Stimulated activated naive B cell treated with anti-CD40 and anti-IgM and Interleukin-4, amounts not matched to agents 10 μg/mL and 1 μg/mL and 100 μg/mL, for 72 hours (primary cell): ENCODE measurements at regions not wholly inside any gene's neighbourhood (a gene's known extent, or its start where the extent isn't known, plus 50 kb on each side); places are given as distances from the start of the nearest gene placed in this dataset.

Source experiments
- ATAC-seq, 2 donors: fragments of 150-1000 bp; cut with Tn5 transposase; replicated peaks; 2 replicates each; pipeline ENCODE4 v1.10.0; 2021; ENCODE audit warnings: moderate library complexity in 1 of 2
- DNase-seq: peaks from one replicate; pipeline ENCODE4 v3.0.0; 2021
- H3K27ac Mint-ChIP-seq: one replicate; pipeline ENCODE4 v1.8.0; 2022; ENCODE audit warnings: mild to moderate bottlenecking, mixed read lengths
- H3K27me3 Mint-ChIP-seq, 2 donors: one replicate each; pipeline ENCODE4 v1.8.0; 2022; ENCODE audit warnings: mixed read lengths in 2 of 2
- H3K36me3 Mint-ChIP-seq, 2 donors: one replicate each; pipeline ENCODE4 v1.8.0; 2022; ENCODE audit warnings: mixed read lengths in 2 of 2, mild to moderate bottlenecking in 1 of 2
- H3K4me1 Mint-ChIP-seq, 2 donors: one replicate each; pipeline ENCODE4 v1.8.0; 2022; ENCODE audit warnings: mixed read lengths in 2 of 2, mild to moderate bottlenecking in 1 of 2
- H3K4me3 Mint-ChIP-seq, 2 donors: one replicate each; pipeline ENCODE4 v1.8.0; 2022; ENCODE audit warnings: mild to moderate bottlenecking in 2 of 2, mixed read lengths in 2 of 2, moderate library complexity in 1 of 2
- H3K9me3 Mint-ChIP-seq, 2 donors: one replicate each; pipeline ENCODE4 v1.8.0; 2022; ENCODE audit warnings: mixed read lengths in 2 of 2, mild to moderate bottlenecking in 1 of 2

GRCh38 chr2:236661762-236662110 is 92.1 kb downstream of the ACKR3 start:
- no peak for ATAC-seq

GRCh38 chr2:236662231-236663185 is 92.9 kb downstream of the ACKR3 start:
- Mint-ChIP-seq H3K9me3 (peaks cover 2 to 8% of the 10 kb centered on the region in 2 donors), H3K27me3 (peaks cover 14 to 27% of the 10 kb centered on the region in 2 donors)

More at GRCh38 chr2:236661762-236662110, 92.1 kb downstream of the ACKR3 start:
- Mint-ChIP-seq H3K27me3 (peaks cover 17 to 34% of the 10 kb centered on the region in 2 donors), H3K4me1 (no peaks in the 10 kb centered on the region), H3K27ac (no peak overlapping the region), H3K36me3 (no peaks in the 10 kb centered on the region), H3K4me3 (no peak overlapping the region), H3K9me3 (peaks cover 2 to 8% of the 10 kb centered on the region in 2 donors)
- no peak for DNase-seq

GRCh38 chr2:236663287-236664101 is 93.9 kb downstream of the ACKR3 start:
- Mint-ChIP-seq H3K27me3 (peaks cover 7 to 19% of the 10 kb centered on the region in 2 donors), H3K27ac (no peak overlapping the region), H3K9me3 (peaks cover 2 to 8% of the 10 kb centered on the region in 2 donors), H3K36me3 (no peaks in the 10 kb centered on the region), H3K4me1 (no peaks in the 10 kb centered on the region), H3K4me3 (no peak overlapping the region)
- DNase-seq (no peak), ATAC-seq (no peak)

More at GRCh38 chr2:236662231-236663185, 92.9 kb downstream of the ACKR3 start:
- Mint-ChIP-seq H3K36me3 (no peaks in the 10 kb centered on the region), H3K4me3 (no peak overlapping the region), H3K27ac (no peak overlapping the region), H3K4me1 (no peaks in the 10 kb centered on the region)
- DNase-seq, result no peak
- no peak for ATAC-seq

DNA sequence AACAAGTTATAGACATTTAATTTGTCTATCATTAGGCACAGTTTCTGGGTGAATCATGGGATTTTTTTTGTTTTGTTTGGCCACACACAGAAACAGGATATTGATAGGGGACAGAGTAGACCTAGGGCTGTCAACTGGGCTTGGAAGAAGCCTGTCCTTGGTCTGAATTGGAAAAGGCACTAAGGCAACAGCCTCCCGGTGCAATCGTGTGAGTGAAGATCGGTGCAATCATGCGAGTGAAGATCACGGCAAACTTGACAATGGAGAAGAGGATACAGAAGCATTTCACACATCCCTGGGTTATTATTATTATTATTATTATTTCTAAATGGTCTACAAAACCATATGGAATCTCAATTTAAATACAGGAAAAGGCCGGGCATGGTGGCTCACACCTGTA is 94.5 kb downstream of the ACKR3 start:
- H3K27me3 Mint-ChIP-seq, result peaks cover 4 to 16% of the 10 kb centered on the region in 2 donors
- H3K36me3 Mint-ChIP-seq, result no peaks in the 10 kb centered on the region
- H3K9me3 Mint-ChIP-seq, result peaks cover 2 to 8% of the 10 kb centered on the region in 2 donors
- H3K27ac Mint-ChIP-seq, result no peak overlapping the region
- ATAC-seq (no peak), DNase-seq (no peak)
- H3K4me3 Mint-ChIP-seq, result no peak overlapping the region
- H3K4me1 Mint-ChIP-seq, result no peaks in the 10 kb centered on the region

DNA sequence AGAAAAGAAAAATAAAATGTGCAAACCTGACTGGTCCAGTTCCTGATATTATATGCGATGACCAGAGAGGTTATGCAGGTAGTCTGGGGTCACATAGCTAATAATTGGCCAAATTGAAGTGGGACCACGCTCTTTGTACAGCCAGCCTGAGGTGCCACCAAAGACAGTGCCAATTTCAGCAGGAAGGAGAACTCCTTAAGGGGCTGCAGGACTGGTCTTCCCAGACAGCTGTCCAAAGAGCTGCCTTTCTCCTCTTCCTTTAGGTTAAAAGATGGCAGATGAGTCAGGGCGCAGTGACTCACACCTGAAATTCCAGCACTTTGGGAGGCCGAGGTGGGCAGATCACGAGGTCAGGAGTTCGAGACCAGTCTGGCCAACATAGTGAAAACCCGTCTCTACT is 95.5 kb downstream of the ACKR3 start:
- Mint-ChIP-seq H3K36me3 (no peaks in the 10 kb centered on the region), H3K4me3 (no peak overlapping the region), H3K27me3 (peaks cover 0 to 10% of the 10 kb centered on the region in 2 donors), H3K4me1 (no peaks in the 10 kb centered on the region), H3K9me3 (peaks cover 2 to 8% of the 10 kb centered on the region in 2 donors), H3K27ac (no peak overlapping the region)
- DNase-seq (no peak), ATAC-seq (no peak)

GRCh38 chr2:236665572-236666118 is 96.0 kb downstream of the ACKR3 start:
- peaks cover under 1 to 10% of the 10 kb centered on the region in 2 donors for H3K27me3 Mint-ChIP-seq
- H3K27ac Mint-ChIP-seq, result no peak overlapping the region
- ATAC-seq (no peak), DNase-seq (no peak)
- peaks cover 2 to 8% of the 10 kb centered on the region in 2 donors for H3K9me3 Mint-ChIP-seq
- H3K36me3 Mint-ChIP-seq, result no peaks in the 10 kb centered on the region
- H3K4me1 Mint-ChIP-seq, result no peaks in the 10 kb centered on the region
- no peak overlapping the region for H3K4me3 Mint-ChIP-seq

- Mint-ChIP-seq H3K4me3 (no peak overlapping the region), H3K9me3 (peaks cover 2 to 8% of the 10 kb centered on the region in 2 donors), H3K4me1 (no peaks in the 10 kb centered on the region), H3K36me3 (no peaks in the 10 kb centered on the region), H3K27me3 (peaks cover 7 to 11% of the 10 kb centered on the region in 2 donors), H3K27ac (no peak overlapping the region)
- no peak for DNase-seq
- ATAC-seq, result no peak
These were observed 97.1 kb downstream of the ACKR3 start for GRCh38 chr2:236666646-236667204.

GRCh38 chr2:236667526-236667925 is 97.9 kb downstream of the ACKR3 start:
- ATAC-seq (no peak), DNase-seq (no peak)
- Mint-ChIP-seq H3K4me3 (no peak overlapping the region), H3K4me1 (no peaks in the 10 kb centered on the region), H3K36me3 (no peaks in the 10 kb centered on the region), H3K9me3 (peaks cover 2 to 8% of the 10 kb centered on the region in 2 donors), H3K27me3 (peaks cover 7 to 11% of the 10 kb centered on the region in 2 donors), H3K27ac (no peak overlapping the region)

DNA sequence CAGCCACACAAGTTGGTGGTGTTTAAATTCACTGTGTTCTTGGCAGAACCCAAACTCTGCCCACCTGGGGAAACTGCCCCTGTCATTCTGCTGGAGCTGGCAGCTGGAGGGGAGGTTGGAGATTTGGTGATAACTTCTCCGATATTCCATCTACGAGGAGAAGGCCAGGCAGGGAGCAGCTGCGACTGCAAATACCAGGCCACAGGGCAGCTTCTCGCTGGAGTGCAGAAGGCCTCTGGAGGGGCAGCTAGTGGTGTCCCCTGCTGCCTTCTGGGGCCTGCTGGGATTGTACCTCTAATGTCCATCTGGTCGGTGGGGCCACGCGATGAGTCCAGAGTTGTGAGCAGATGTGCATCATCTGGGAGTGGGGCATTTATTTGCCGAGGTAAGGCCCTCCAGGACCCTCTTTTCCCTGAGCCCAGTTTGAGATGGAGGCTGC is 98.9 kb downstream of the ACKR3 start:
- Mint-ChIP-seq H3K4me1 (peaks cover 0 to 3% of the 10 kb centered on the region in 2 donors), H3K4me3 (no peak overlapping the region), H3K36me3 (no peaks in the 10 kb centered on the region), H3K27ac (no peak overlapping the region), H3K9me3 (peaks cover 8 to 13% of the 10 kb centered on the region in 2 donors), H3K27me3 (peaks cover 13 to 14% of the 10 kb centered on the region in 2 donors)
- ATAC-seq (no peak), DNase-seq (no peak)

- no peak for DNase-seq
- H3K36me3 Mint-ChIP-seq, result no peaks in the 10 kb centered on the region
- peaks cover 8 to 13% of the 10 kb centered on the region in 2 donors for H3K9me3 Mint-ChIP-seq
- no peak overlapping the region for H3K27ac Mint-ChIP-seq
- H3K27me3 Mint-ChIP-seq, result peaks cover 13 to 14% of the 10 kb centered on the region in 2 donors
- no peak overlapping the region for H3K4me3 Mint-ChIP-seq
- peaks cover 0 to 3% of the 10 kb centered on the region in 2 donors for H3K4me1 Mint-ChIP-seq
- no peak for ATAC-seq
These were observed 100.6 kb downstream of the ACKR3 start for GRCh38 chr2:236670235-236670620.

DNA sequence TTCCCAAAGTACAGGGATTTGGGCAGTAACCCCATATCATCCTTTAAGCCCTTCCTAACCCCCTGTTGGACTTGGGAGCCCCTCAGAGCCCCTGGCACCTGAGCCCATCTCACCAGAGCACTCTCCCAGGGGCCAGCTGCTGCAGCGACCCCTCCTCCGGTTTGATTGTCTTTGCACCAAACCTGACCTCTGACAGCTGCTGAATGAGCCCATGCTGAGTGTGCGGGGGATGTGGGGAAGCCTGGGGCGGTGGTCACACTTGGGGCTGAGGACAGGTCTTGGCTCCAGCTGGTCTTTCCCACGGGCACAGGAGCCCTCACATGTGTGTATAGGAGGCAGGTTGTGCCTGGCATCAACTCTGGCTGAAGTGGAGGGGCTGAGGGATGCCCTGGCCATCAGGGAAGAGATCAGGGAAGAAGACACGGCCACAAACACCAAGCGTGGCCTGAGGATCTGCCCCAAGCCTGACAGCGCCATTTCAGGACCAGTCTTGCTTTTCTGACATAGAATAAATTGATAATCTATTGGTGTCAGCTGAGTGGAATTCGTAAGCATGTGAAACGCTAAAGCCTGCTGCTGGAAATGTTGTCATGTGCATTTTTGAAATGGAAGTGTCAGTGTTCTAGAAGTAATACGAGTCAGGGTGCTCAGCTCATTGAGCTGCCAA is 102.4 kb downstream of the ACKR3 start:
- Mint-ChIP-seq H3K9me3 (peaks cover 5 to 6% of the 10 kb centered on the region in 2 donors), H3K27ac (no peak overlapping the region), H3K4me3 (no peak overlapping the region), H3K27me3 (peaks cover 18 to 25% of the 10 kb centered on the region in 2 donors), H3K36me3 (no peaks in the 10 kb centered on the region), H3K4me1 (peaks cover 0 to 3% of the 10 kb centered on the region in 2 donors)
- ATAC-seq (no peak), DNase-seq (no peak)

DNA sequence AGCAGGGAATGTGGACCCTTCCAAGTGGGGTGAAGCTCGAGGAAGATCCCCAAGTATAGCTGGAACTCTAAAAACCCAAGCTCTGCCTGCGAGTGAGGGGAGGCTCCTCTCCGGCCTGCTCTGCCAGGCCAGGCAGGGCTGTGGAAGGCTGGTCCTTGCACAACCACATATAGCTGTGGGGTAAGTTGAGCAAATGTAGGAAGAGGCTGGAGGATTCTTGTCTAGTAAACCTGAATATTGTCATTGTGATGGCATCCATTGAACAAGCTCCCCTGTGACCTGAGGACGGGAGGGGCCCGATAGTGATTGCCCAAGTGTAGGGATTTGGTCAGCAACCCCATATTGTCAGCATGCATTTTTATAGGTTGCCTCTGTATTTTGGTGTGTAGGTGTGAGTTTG is 103.0 kb downstream of the ACKR3 start:
- no peaks in the 10 kb centered on the region for H3K36me3 Mint-ChIP-seq
- ATAC-seq (no peak), DNase-seq (no peak)
- H3K4me3 Mint-ChIP-seq, result no peak overlapping the region
- peaks cover 5 to 6% of the 10 kb centered on the region in 2 donors for H3K9me3 Mint-ChIP-seq
- peaks cover 0 to 3% of the 10 kb centered on the region in 2 donors for H3K4me1 Mint-ChIP-seq
- H3K27me3 Mint-ChIP-seq, result peaks cover 23 to 28% of the 10 kb centered on the region in 2 donors
- no peak overlapping the region for H3K27ac Mint-ChIP-seq

DNA sequence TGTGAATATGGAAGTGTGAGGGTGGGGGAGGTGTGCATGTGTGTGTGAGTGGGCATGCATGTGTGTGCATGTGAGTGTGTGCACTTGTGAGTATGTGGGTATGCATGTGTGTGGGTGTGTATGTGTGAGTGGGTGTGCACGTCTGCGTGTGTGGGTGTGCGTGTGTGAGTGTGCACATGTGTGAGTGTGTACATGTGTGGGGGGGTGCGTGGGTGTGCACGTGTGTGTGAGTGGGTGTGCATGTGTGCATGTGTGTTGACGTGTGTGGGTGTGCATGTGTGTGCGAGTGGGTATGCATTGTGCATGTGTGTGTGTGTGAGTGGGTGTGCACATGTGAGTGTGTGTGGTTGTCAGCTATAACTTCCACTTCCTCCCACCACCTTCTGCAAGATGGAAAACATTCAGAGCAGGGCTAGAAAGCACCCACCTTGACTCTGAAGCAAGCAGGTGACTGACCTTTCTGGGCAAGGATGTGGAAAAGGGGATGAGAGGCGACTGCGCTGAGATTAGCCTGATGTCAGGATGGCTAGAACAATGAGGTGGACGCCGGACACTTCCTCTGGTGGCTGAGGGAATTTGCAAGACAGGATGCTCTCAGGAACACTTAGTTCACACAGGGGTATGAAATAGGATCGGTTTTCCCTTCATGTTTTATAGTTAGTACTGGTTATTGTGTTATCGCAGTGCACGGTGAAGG is 103.6 kb downstream of the ACKR3 start:
- ATAC-seq, result no peak
- H3K4me1 Mint-ChIP-seq, result peaks cover 0 to 3% of the 10 kb centered on the region in 2 donors
- no peak for DNase-seq
- H3K27ac Mint-ChIP-seq, result no peak overlapping the region
- H3K27me3 Mint-ChIP-seq, result peaks cover 23 to 32% of the 10 kb centered on the region in 2 donors
- no peak overlapping the region for H3K4me3 Mint-ChIP-seq
- no peaks in the 10 kb centered on the region for H3K36me3 Mint-ChIP-seq
- H3K9me3 Mint-ChIP-seq, result peaks cover 5 to 6% of the 10 kb centered on the region in 2 donors
